Fibroblast of pulmonary artery (primary cell): ENCODE measurements at regions not wholly inside any gene's neighbourhood (a gene's known extent, or its start where the extent isn't known, plus 50 kb on each side); places are given as distances from the start of the nearest gene placed in this dataset.

ENCODE experiments used
- DNase-seq: peaks from one replicate; pipeline ENCODE4 v3.0.0-alpha.2; 2010; ENCODE audit warnings: low read depth
- H3K4me3 ChIP-seq: replicated peaks from 2 replicates; pipeline ENCODE4 v1.5.1; 2011; ENCODE audit warnings: low read depth, mild to moderate bottlenecking, control low read depth, low read length, moderate library complexity
- CTCF ChIP-seq: IDR thresholded peaks from 2 replicates; pipeline ENCODE4 v1.5.1; 2011; ENCODE audit warnings: mild to moderate bottlenecking, control low read depth, low read length, inconsistent platforms; ENCODE audit errors: missing control alignments

GRCh38 chr2:121038891-121039616 is 245.9 kb downstream of the TFCP2L1 start:
- H3K4me3 ChIP-seq: no peak overlapping the region
- TF ChIP-seq CTCF: no peak
- DNase-seq: no peak

- TF ChIP-seq CTCF: no peak
- no peak overlapping the region for H3K4me3 ChIP-seq
- no peak for DNase-seq
Measured at GRCh38 chr2:121039679-121040078, 245.3 kb downstream of the TFCP2L1 start.

DNA sequence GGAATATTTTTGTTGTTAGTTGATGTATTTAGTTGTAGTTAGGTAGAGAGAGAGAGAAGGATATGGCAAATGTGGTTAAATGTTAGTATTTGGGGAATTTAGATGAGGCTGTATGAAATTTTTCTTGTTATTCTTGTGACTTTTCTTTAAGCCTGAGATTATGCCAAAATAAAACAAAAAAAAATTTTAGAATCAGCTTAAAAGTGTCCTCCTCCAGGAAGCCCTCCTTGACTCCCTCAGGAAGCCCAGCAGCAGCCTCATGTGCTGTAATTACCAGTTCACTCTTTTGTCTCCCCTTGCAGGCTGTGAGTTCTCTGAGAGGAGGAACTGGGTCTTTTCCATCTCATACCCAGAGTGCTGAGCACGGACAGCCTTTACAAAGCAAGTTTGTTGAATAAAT is 243.5 kb downstream of the TFCP2L1 start:
- TF ChIP-seq CTCF: no peak
- DNase-seq: no peak
- H3K4me3 ChIP-seq: no peak overlapping the region

DNA sequence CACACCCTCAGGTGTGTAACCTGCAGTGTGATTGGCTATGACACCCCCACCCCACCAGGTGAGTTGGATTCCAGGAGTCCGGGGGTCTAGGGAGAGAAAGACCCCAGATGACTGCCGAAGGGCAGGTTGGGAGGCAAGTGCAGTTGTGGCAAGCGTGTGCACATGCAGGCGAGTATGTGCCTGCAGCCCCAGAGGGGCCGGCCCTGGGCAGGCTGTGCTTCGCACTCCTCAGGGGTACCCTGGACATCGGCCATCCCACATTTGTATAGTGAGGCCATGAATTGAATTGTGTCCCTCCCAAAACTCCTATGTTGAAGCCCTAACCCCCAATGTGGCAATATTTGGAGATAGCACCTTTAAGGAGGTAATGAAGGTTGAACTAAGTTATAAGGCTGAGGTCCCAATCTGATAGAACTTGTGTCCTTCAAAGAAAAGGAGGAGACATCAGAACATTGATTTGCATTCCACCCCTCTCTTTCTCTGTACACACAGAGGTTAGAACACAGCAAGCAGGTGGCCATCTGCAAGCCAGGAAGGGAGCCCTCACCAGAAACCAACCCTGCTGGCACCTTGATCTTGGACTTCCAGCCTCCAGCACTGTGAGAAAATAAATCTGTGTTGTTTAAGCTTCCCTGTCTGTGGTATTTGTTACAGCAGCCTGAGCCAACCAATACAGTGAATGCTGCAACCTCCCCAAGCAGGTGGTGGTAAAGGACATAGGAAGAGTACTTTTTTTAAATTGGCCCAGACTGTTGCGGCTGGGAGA is 241.8 kb downstream of the TFCP2L1 start:
- DNase-seq: no peak
- no peak for TF ChIP-seq CTCF
- H3K4me3 ChIP-seq: no peak overlapping the region

DNA sequence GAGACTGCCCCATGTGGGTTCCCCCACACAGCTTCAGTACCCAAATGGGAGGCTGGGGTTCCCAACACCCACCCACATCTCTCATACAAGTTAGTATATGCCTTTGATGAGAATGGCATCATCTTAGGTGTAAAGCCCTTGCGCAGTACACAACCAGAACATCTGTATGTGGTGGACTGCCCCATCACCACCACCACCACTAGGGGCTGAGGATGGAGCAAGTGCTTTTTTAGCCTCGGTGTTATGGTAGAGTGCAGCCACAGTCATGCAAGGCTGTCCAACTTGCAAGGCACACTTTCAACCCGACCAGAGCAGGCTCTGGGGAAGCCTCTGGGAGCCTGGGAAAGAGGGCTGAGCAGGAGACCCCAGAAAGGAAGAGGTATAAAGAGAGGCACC is 241.2 kb downstream of the TFCP2L1 start:
- no peak for DNase-seq
- no peak overlapping the region for H3K4me3 ChIP-seq
- TF ChIP-seq CTCF: peak; percentile 8

DNA sequence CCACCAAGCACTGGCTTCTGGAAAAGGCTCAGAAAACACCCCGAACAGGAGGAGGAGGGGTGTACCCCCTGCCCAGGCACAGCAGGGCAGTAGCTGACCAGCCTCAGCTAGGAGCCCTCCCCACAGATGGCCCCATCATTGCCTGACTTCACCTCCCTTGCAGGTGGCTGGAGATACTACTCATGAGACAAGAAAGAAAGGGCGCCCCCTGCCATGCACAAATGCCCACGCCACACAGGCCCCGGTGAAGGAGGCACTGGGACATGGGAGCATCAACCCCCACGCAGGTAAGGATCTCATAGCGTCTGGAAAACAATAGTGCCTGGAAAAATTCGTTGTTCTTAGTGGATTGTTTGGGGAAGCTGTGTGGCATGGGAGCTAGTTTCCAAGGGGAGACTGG is 240.6 kb downstream of the TFCP2L1 start:
- no peak for DNase-seq
- no peak overlapping the region for H3K4me3 ChIP-seq
- TF ChIP-seq CTCF: peak; percentile 27

GRCh38 chr2:121045245-121045644 is 239.8 kb downstream of the TFCP2L1 start:
- no peak overlapping the region for H3K4me3 ChIP-seq
- DNase-seq: no peak
- TF ChIP-seq CTCF: no peak
